ENCODE measurements at regions not wholly inside any gene's neighbourhood (a gene's known extent, or its start where the extent isn't known, plus 50 kb on each side); places are given as distances from the start of the nearest gene placed in this dataset.

DNA sequence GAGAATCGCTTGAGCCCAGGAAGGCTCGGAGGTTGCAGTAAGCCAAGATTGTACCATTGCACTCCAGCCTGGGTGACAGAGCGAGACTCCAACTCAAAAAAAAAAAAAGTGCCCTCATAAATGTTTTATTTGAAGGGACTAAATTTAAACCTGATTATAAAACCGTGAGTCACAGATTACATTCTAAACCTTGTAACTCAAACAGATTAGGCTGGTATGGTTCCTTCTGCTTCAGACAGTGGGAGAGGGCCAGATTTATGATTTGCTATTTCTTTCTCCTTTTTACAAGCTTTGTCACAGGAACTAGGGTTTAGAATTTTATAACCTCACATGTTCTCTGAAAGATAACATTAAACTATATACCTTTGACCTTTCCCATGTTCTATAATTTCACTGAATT, 801.2 kb upstream of the ZWINT start:
- Histone ChIP-seq H3K9me3 (no peaks in the 10 kb centered on the region), H3K27ac (peak overlapping the region; percentile 35), H3K27me3 (no peaks in the 10 kb centered on the region), H3K4me1 (no peaks in the 10 kb centered on the region), H3K9ac (ENCODE audit: low read depth in 2 of 2, low read length in 2 of 2) (no peak overlapping the region), H3K4me3 (no peak overlapping the region), H3K36me3 (no peaks in the 10 kb centered on the region)
- DNase-seq, result peak; percentile 23
- intact Hi-C loops (cut with DNase I), result no loop called here
- TF ChIP-seq, protein P1, sequence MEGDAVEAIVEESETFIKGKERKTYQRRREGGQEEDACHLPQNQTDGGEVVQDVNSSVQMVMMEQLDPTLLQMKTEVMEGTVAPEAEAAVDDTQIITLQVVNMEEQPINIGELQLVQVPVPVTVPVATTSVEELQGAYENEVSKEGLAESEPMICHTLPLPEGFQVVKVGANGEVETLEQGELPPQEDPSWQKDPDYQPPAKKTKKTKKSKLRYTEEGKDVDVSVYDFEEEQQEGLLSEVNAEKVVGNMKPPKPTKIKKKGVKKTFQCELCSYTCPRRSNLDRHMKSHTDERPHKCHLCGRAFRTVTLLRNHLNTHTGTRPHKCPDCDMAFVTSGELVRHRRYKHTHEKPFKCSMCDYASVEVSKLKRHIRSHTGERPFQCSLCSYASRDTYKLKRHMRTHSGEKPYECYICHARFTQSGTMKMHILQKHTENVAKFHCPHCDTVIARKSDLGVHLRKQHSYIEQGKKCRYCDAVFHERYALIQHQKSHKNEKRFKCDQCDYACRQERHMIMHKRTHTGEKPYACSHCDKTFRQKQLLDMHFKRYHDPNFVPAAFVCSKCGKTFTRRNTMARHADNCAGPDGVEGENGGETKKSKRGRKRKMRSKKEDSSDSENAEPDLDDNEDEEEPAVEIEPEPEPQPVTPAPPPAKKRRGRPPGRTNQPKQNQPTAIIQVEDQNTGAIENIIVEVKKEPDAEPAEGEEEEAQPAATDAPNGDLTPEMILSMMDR (IDR thresholded peaks at IDR 0.05), result no peak

DNA sequence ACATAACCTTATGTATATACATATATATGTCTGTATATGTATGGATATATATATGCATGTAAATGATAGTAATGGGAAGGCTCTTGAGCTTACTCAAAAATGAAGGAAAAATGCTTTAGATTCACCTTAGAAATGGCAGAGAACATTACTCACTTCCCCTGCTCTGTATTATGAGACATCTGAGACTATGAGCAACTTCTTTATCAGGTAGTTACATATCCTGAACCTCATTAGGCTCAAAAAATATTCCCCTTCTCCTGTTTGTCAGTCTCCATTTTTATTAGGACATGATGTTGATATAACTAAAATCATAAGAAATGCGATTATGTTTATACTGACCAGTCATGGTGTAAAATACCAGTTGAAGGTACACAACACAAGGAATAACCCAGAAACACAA, 800.1 kb upstream of the ZWINT start:
- TF ChIP-seq, protein P1 (IDR thresholded peaks at IDR 0.05), result no peak
- intact Hi-C loops (cut with DNase I), result no loop called here
- no peaks in the 10 kb centered on the region for H3K27me3 ChIP-seq
- H3K9me3 ChIP-seq, result no peaks in the 10 kb centered on the region
- H3K9ac ChIP-seq (ENCODE audit: low read depth in 2 of 2, low read length in 2 of 2), result no peak overlapping the region
- no peak overlapping the region for H3K27ac ChIP-seq
- H3K4me1 ChIP-seq, result no peaks in the 10 kb centered on the region
- no peak for DNase-seq
- H3K36me3 ChIP-seq, result no peaks in the 10 kb centered on the region
- H3K4me3 ChIP-seq, result no peak overlapping the region

DNA sequence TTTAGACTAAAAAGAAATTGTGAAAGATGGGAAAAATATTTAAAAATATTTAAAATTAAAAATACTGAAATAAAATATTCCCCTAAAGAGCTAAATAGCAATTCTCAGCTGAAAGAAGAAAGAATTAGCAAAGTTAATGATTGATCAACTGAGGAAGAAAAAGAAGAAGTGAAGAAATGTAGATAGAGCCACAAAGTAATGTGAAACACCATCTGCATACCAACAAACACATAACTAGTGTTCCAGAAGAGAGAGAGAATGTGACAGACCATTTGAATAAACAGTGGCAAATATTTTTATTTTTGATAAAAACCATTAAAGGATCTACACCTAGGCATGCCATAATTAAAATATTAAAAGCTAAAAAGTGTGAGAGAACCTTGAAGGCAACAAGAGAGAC, 784.5 kb upstream of the ZWINT start:
- DNase-seq, result no peak

DNA sequence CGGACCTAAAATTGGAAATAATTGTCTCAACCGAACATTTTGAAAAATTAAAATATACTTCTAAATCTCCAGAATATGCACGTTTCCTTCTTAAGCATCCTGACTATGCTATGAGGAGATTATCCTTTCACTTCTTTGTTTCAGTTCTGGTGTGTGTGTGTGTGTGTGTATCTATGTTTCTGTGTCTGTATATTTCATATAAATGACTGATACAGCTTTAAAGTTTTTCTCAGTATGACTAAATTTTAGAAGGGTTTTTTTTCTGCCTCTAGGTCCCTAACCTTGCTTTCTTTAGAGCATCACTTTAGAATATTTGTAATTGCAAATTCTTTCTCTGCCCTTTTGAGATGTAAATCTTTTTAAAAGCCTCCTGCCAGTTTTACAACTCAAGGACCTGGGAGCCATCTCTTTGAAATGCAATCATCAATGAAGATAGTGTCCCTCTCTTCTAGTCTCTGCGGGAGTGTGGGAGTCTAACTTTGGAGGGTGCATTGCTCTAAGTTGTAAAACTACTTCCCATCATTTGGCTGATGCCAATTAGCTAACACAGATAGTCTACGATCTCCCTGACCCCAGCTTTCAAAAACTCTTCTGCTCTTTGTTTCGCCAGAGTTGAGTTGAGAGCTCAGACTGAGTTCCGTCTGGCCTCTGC, 782.0 kb upstream of the ZWINT start:
- no peaks in the 10 kb centered on the region for H3K9me3 ChIP-seq
- H3K27ac ChIP-seq, result no peak overlapping the region
- no peaks in the 10 kb centered on the region for H3K4me1 ChIP-seq
- intact Hi-C loops (cut with DNase I), result no loop called here
- H3K27me3 ChIP-seq, result no peaks in the 10 kb centered on the region
- TF ChIP-seq, protein P1 (IDR thresholded peaks at IDR 0.05), result no peak
- no peak overlapping the region for H3K9ac ChIP-seq (ENCODE audit: low read depth in 2 of 2, low read length in 2 of 2)
- H3K4me3 ChIP-seq, result no peak overlapping the region
- DNase-seq, result no peak
- no peaks in the 10 kb centered on the region for H3K36me3 ChIP-seq

More for the DNA sequence above, 784.5 kb upstream of the ZWINT start:
- H3K27ac ChIP-seq, result no peak overlapping the region
- no peak overlapping the region for H3K9ac ChIP-seq (ENCODE audit: low read depth in 2 of 2, low read length in 2 of 2)
- H3K4me3 ChIP-seq, result no peak overlapping the region
- no peaks in the 10 kb centered on the region for H3K9me3 ChIP-seq
- H3K27me3 ChIP-seq, result no peaks in the 10 kb centered on the region
- no peaks in the 10 kb centered on the region for H3K36me3 ChIP-seq
- intact Hi-C loops (cut with DNase I), result no loop called here
- H3K4me1 ChIP-seq, result no peaks in the 10 kb centered on the region
- TF ChIP-seq, protein P1 (IDR thresholded peaks at IDR 0.05), result no peak

DNA sequence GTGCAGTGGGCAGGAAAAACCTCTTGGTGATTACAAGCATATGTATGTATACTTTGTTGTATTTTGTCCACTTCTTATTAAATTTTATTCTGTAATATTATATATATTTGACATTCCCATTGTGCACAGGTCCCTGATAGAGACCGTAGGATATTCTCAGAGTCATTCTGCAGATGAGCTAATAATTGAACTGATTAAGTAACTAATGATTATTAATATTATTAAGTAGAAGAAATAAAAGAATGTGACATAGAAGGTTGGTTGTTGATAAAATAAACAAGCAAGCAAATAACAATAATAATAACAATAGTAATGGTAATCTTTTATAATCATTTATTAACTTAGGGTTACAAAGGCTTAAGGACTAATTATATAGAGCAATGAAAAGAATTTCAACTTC, 780.6 kb upstream of the ZWINT start:
- Histone ChIP-seq H3K27me3 (no peaks in the 10 kb centered on the region), H3K36me3 (no peaks in the 10 kb centered on the region), H3K27ac (no peak overlapping the region), H3K4me3 (no peak overlapping the region), H3K4me1 (no peaks in the 10 kb centered on the region), H3K9ac (ENCODE audit: low read depth in 2 of 2, low read length in 2 of 2) (no peak overlapping the region), H3K9me3 (no peaks in the 10 kb centered on the region)
- intact Hi-C loops (cut with DNase I), result no loop called here
- no peak for DNase-seq
- TF ChIP-seq, protein P1 (IDR thresholded peaks at IDR 0.05), result no peak
